GM23338 (cell line): ENCODE measurements at regions not wholly inside any gene's neighbourhood (a gene's known extent, or its start where the extent isn't known, plus 50 kb on each side); places are given as distances from the start of the nearest gene placed in this dataset.

Experiments
- ATAC-seq: fragments of 200-7000 bp; cut with Tn5 transposase; 3 replicates; pipeline ENCODE4 v1.9.1; 2020
- DNase-seq: peaks from one replicate; pipeline ENCODE4 v3.0.0-alpha.2; 2015; ENCODE audit warnings: low spot score
- H2AFZ ChIP-seq: fragments of 200-600 bp; sonication (generic); 2 replicates; pipeline ENCODE4 v1.8.0; 2016; ENCODE audit warnings: antibody characterized with exemption, mild to moderate bottlenecking, moderate library complexity
- H3F3A ChIP-seq: fragments of 200-600 bp; sonication (generic); replicated peaks from 2 replicates; pipeline ENCODE4 v1.8.0; 2017; ENCODE audit warnings: antibody characterized with exemption, mixed run types, low read depth
- H3K27ac ChIP-seq: fragments of 200-600 bp; sonication (generic); 2 replicates; pipeline ENCODE4 v1.6.1; 2016; ENCODE audit warnings: low read depth
- H3K27me3 ChIP-seq: fragments of 200-600 bp; sonication (generic); 2 replicates; pipeline ENCODE4 v1.8.0; 2016; ENCODE audit warnings: mild to moderate bottlenecking, mixed run types, moderate library complexity; ENCODE audit not compliant: insufficient read depth
- H3K36me3 ChIP-seq: fragments of 200-600 bp; sonication (generic); 2 replicates; pipeline ENCODE4 v1.8.0; 2016; ENCODE audit warnings: mild to moderate bottlenecking; ENCODE audit not compliant: insufficient read depth
- H3K4me1 ChIP-seq: fragments of 200-600 bp; sonication (generic); 2 replicates; pipeline ENCODE4 v1.8.0; 2016; ENCODE audit warnings: mild to moderate bottlenecking, moderate library complexity; ENCODE audit not compliant: insufficient read depth
- H3K4me2 ChIP-seq: fragments of 200-600 bp; sonication (generic); 2 replicates; pipeline ENCODE4 v1.7.1; 2017; ENCODE audit warnings: mixed run types
- H3K4me3 ChIP-seq: fragments of 200-600 bp; sonication (generic); 2 replicates; pipeline ENCODE4 v1.6.1; 2016; ENCODE audit warnings: mixed run types
- H3K79me2 ChIP-seq: fragments of 200-600 bp; sonication (generic); replicated peaks from 2 replicates; pipeline ENCODE4 v1.8.0; 2017; ENCODE audit warnings: mild to moderate bottlenecking; ENCODE audit not compliant: insufficient read depth
- H3K9me2 ChIP-seq: fragments of 200-600 bp; sonication (generic); 2 replicates; pipeline ENCODE4 v1.8.0; 2017; ENCODE audit not compliant: insufficient read depth
- H4K20me1 ChIP-seq: fragments of 200-600 bp; sonication (generic); replicated peaks from 2 replicates; pipeline ENCODE4 v1.8.0; 2017; ENCODE audit warnings: mild to moderate bottlenecking; ENCODE audit not compliant: insufficient read depth
- H3K27ac Mint-ChIP-seq: 2 replicates; pipeline ENCODE4 v1.8.0; 2020; ENCODE audit warnings: inconsistent platforms, mild to moderate bottlenecking, moderate library complexity, mixed read lengths
- H3K27me3 Mint-ChIP-seq: 3 replicates; pipeline ENCODE4 v1.8.0; 2022; ENCODE audit warnings: low read depth, mild to moderate bottlenecking, moderate library complexity, mixed read lengths, inconsistent platforms; ENCODE audit not compliant: insufficient read depth, poor library complexity
- H3K36me3 Mint-ChIP-seq: 3 replicates; pipeline ENCODE4 v1.8.0; 2021; ENCODE audit warnings: low read depth, mild to moderate bottlenecking, inconsistent platforms, moderate library complexity, mixed read lengths
- H3K4me1 Mint-ChIP-seq: 3 replicates; pipeline ENCODE4 v1.8.0; 2020; ENCODE audit warnings: mild to moderate bottlenecking, inconsistent platforms, mixed read lengths
- H3K4me3 Mint-ChIP-seq: 3 replicates; pipeline ENCODE4 v1.8.0; 2021; ENCODE audit warnings: moderate library complexity, mild to moderate bottlenecking, inconsistent platforms, mixed read lengths
- H3K9me3 Mint-ChIP-seq: 3 replicates; pipeline ENCODE4 v1.8.0; 2020; ENCODE audit warnings: moderate library complexity, mild to moderate bottlenecking, inconsistent platforms, mixed read lengths
- CREB1 ChIP-seq: fragments of 250-450 bp; sonication (Bioruptor Pico); IDR thresholded peaks from 2 replicates; pipeline ENCODE4 v1.5.0; 2020; ENCODE audit warnings: low read depth, mild to moderate bottlenecking, moderate library complexity
- EZH2phosphoT487 ChIP-seq: fragments of 200-600 bp; sonication (generic); IDR thresholded peaks from one replicate; pipeline ENCODE4 v1.8.1; 2018; ENCODE audit warnings: antibody characterized with exemption; ENCODE audit not compliant: unreplicated experiment
- JUNB ChIP-seq: IDR thresholded peaks from one replicate; pipeline ENCODE4 v1.6.1; 2016; ENCODE audit warnings: antibody characterized with exemption; ENCODE audit not compliant: unreplicated experiment
- POLR2AphosphoS5 ChIP-seq: IDR thresholded peaks from 2 replicates; pipeline ENCODE4 v1.6.1; 2016; ENCODE audit warnings: antibody characterized with exemption, low read depth
- ZNF114 ChIP-seq: fragments of 250-450 bp; sonication (Bioruptor Pico); IDR thresholded peaks from 2 replicates; pipeline ENCODE4 v1.5.0; 2020; ENCODE audit warnings: mild to moderate bottlenecking, moderate library complexity
- TF ChIP-seq, protein P1 (sequence below), 2 experiments: fragments of 200-600 bp in 1 of 2; sonication (generic) in 1 of 2; conservative IDR thresholded peaks; 2 replicates each; pipeline versions ENCODE4 v1.5.1 to v1.6.1; 2016 to 2017; ENCODE audit warnings: antibody characterized with exemption in 2 of 2, low read depth in 2 of 2, mild to moderate bottlenecking in 2 of 2, moderate library complexity in 1 of 2
- TF ChIP-seq, protein P2 (sequence below): IDR thresholded peaks from one replicate; pipeline ENCODE4 v1.6.1; 2018; ENCODE audit warnings: antibody characterized with exemption; ENCODE audit not compliant: unreplicated experiment

DNA sequence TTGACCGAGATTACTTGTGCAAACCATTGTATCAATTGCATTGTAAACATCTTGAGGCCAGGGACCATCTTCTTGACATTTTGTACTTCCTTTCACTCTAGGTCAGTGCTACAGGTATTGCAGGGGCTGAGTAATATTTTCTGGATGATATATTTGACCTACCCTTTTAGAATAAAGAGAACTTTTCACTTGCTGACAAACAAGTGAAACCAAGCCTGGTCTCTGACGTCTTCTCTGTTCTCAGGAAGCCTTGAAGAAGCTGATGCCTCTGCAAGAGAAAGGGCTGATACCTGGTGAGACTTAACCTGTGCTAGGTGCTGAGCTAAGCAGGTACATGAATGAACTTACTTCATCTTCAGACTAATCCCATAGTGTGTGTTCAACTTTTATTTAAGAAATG lies 60.5 kb upstream of the GGTLC1 start:
- no peaks in the 10 kb centered on the region for H3K36me3 ChIP-seq

GRCh38 chr20:24048024-24048611 lies 59.5 kb upstream of the GGTLC1 start:
- H3K79me2 ChIP-seq = no peaks in the 10 kb centered on the region
- no peaks in the 10 kb centered on the region; the same call in 2 of the 3 replicates for H3K36me3 Mint-ChIP-seq
- DNase-seq = no peak
- no peaks in the 10 kb centered on the region for H3K36me3 ChIP-seq
- no peaks in the 10 kb centered on the region for H3K27me3 Mint-ChIP-seq
- no peaks in the 10 kb centered on the region for H3K4me1 ChIP-seq
- H3F3A ChIP-seq = no peaks in the 10 kb centered on the region
- H3K27ac ChIP-seq = no peak overlapping the region
- no peaks in the 10 kb centered on the region for H3K9me3 Mint-ChIP-seq
- no peaks in the 10 kb centered on the region for H4K20me1 ChIP-seq
- H3K27ac Mint-ChIP-seq = no peak overlapping the region
- no peaks in the 10 kb centered on the region for H3K4me1 Mint-ChIP-seq
- no peaks in the 10 kb centered on the region for H3K27me3 ChIP-seq
- no peaks in the 10 kb centered on the region for H3K9me2 ChIP-seq
- no peak for ATAC-seq
- peak overlapping the region; percentile 52; the same call in 1 of the 2 replicates for H2AFZ ChIP-seq
- no peak overlapping the region for H3K4me2 ChIP-seq
- no peak overlapping the region for H3K4me3 ChIP-seq
- H3K4me3 Mint-ChIP-seq = no peak overlapping the region
- TF ChIP-seq POLR2AphosphoS5 = no peak
- TF ChIP-seq EZH2phosphoT487 = no peak
- TF ChIP-seq JUNB = no peak
- no peak for TF ChIP-seq ZNF114 (CRISPR knock-in tag)
- TF ChIP-seq CREB1 (CRISPR knock-in tag) = no peak
- TF ChIP-seq, protein P1, sequence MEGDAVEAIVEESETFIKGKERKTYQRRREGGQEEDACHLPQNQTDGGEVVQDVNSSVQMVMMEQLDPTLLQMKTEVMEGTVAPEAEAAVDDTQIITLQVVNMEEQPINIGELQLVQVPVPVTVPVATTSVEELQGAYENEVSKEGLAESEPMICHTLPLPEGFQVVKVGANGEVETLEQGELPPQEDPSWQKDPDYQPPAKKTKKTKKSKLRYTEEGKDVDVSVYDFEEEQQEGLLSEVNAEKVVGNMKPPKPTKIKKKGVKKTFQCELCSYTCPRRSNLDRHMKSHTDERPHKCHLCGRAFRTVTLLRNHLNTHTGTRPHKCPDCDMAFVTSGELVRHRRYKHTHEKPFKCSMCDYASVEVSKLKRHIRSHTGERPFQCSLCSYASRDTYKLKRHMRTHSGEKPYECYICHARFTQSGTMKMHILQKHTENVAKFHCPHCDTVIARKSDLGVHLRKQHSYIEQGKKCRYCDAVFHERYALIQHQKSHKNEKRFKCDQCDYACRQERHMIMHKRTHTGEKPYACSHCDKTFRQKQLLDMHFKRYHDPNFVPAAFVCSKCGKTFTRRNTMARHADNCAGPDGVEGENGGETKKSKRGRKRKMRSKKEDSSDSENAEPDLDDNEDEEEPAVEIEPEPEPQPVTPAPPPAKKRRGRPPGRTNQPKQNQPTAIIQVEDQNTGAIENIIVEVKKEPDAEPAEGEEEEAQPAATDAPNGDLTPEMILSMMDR (conservative IDR thresholded peaks at IDR 0.05; ENCODE audit: low read depth in 2 of 2) = no peak
- TF ChIP-seq, protein P2, sequence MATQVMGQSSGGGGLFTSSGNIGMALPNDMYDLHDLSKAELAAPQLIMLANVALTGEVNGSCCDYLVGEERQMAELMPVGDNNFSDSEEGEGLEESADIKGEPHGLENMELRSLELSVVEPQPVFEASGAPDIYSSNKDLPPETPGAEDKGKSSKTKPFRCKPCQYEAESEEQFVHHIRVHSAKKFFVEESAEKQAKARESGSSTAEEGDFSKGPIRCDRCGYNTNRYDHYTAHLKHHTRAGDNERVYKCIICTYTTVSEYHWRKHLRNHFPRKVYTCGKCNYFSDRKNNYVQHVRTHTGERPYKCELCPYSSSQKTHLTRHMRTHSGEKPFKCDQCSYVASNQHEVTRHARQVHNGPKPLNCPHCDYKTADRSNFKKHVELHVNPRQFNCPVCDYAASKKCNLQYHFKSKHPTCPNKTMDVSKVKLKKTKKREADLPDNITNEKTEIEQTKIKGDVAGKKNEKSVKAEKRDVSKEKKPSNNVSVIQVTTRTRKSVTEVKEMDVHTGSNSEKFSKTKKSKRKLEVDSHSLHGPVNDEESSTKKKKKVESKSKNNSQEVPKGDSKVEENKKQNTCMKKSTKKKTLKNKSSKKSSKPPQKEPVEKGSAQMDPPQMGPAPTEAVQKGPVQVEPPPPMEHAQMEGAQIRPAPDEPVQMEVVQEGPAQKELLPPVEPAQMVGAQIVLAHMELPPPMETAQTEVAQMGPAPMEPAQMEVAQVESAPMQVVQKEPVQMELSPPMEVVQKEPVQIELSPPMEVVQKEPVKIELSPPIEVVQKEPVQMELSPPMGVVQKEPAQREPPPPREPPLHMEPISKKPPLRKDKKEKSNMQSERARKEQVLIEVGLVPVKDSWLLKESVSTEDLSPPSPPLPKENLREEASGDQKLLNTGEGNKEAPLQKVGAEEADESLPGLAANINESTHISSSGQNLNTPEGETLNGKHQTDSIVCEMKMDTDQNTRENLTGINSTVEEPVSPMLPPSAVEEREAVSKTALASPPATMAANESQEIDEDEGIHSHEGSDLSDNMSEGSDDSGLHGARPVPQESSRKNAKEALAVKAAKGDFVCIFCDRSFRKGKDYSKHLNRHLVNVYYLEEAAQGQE = no peak

More for the DNA sequence above, 60.5 kb upstream of the GGTLC1 start:
- H3K4me1 Mint-ChIP-seq = no peaks in the 10 kb centered on the region
- no peak overlapping the region for H3K27ac Mint-ChIP-seq
- H3K9me3 Mint-ChIP-seq = no peaks in the 10 kb centered on the region
- H3K27me3 Mint-ChIP-seq = no peaks in the 10 kb centered on the region
- H3K36me3 Mint-ChIP-seq = no peaks in the 10 kb centered on the region; the same call in 2 of the 3 replicates
- no peak overlapping the region for H3K4me3 Mint-ChIP-seq
- Histone ChIP-seq H3K27ac (no peak overlapping the region), H3K79me2 (no peaks in the 10 kb centered on the region), H3K27me3 (no peaks in the 10 kb centered on the region), H4K20me1 (no peaks in the 10 kb centered on the region), H3K4me2 (no peak overlapping the region), H3K9me2 (no peaks in the 10 kb centered on the region), H3F3A (no peaks in the 10 kb centered on the region), H2AFZ (no peak overlapping the region), H3K4me3 (no peak overlapping the region), H3K4me1 (no peaks in the 10 kb centered on the region)
- TF ChIP-seq, protein P2 = no peak
- TF ChIP-seq, protein P1 (conservative IDR thresholded peaks at IDR 0.05; ENCODE audit: low read depth in 2 of 2) = no peak
- ATAC-seq (no peak), DNase-seq (no peak)
